ENCODE measurements at regions not wholly inside any gene's neighbourhood (a gene's known extent, or its start where the extent isn't known, plus 50 kb on each side); places are given as distances from the start of the nearest gene placed in this dataset.
"Not testable (repeated sequence)": the region's sequence is repeated elsewhere in the genome, so short reads cannot be mapped to it uniquely, and the experiment has no call there.

- CTCF ChIA-PET, H3K36me3 Mint-ChIP-seq, H3K4me1 Mint-ChIP-seq, ATAC-seq, H3K4me3 Mint-ChIP-seq, H3K27ac Mint-ChIP-seq: not testable (repeated sequence)
- peak; percentile 35 for DNase-seq
- Mint-ChIP-seq H3K27me3 (peaks cover 18% of the 10 kb centered on the region), H3K9me3 (ENCODE audit: low read depth) (peaks cover 19% of the 10 kb centered on the region)
These were observed 165.8 kb downstream of the TMEM121 start for GRCh38 chr14:105692110-105692685.

- peaks cover 9% of the 10 kb centered on the region for H3K4me1 Mint-ChIP-seq
- DNase-seq (no peak), ATAC-seq (no peak)
- CTCF ChIA-PET: no interaction called here
- H3K9me3 Mint-ChIP-seq (ENCODE audit: low read depth): peaks cover 12% of the 10 kb centered on the region
- peaks cover 18% of the 10 kb centered on the region for H3K27me3 Mint-ChIP-seq
- H3K36me3 Mint-ChIP-seq: peaks cover 2% of the 10 kb centered on the region
- H3K4me3 Mint-ChIP-seq: no peak overlapping the region
- peak overlapping the region; percentile 11 for H3K27ac Mint-ChIP-seq
These were observed 168.6 kb downstream of the TMEM121 start for GRCh38 chr14:105694961-105695360.

GRCh38 chr14:105696388-105696787, 170.0 kb downstream of the TMEM121 start:
- H3K27me3 Mint-ChIP-seq: peaks cover 18% of the 10 kb centered on the region

GRCh38 chr14:105697414-105697813, 171.0 kb downstream of the TMEM121 start:
- peak; percentile 38 for DNase-seq
- H3K9me3 Mint-ChIP-seq (ENCODE audit: low read depth); H3K27ac Mint-ChIP-seq: not testable (repeated sequence)

More at GRCh38 chr14:105696388-105696787, 170.0 kb downstream of the TMEM121 start:
- peaks cover 21% of the 10 kb centered on the region for H3K4me1 Mint-ChIP-seq
- H3K27ac Mint-ChIP-seq; H3K4me3 Mint-ChIP-seq; H3K9me3 Mint-ChIP-seq (ENCODE audit: low read depth); CTCF ChIA-PET; DNase-seq; H3K36me3 Mint-ChIP-seq: not testable (repeated sequence)
- peak; percentile 36 for ATAC-seq

GRCh38 chr14:105697955-105698354, 171.6 kb downstream of the TMEM121 start:
- not testable (repeated sequence) for H3K4me3 Mint-ChIP-seq

More at GRCh38 chr14:105697414-105697813, 171.0 kb downstream of the TMEM121 start:
- H3K36me3 Mint-ChIP-seq, ATAC-seq, CTCF ChIA-PET, H3K4me3 Mint-ChIP-seq: not testable (repeated sequence)
- peaks cover 18% of the 10 kb centered on the region for H3K27me3 Mint-ChIP-seq
- peaks cover 27% of the 10 kb centered on the region for H3K4me1 Mint-ChIP-seq

GRCh38 chr14:105698940-105699556, 172.7 kb downstream of the TMEM121 start:
- H3K9me3 Mint-ChIP-seq (ENCODE audit: low read depth); CTCF ChIA-PET; H3K36me3 Mint-ChIP-seq; H3K27ac Mint-ChIP-seq; H3K4me3 Mint-ChIP-seq: not testable (repeated sequence)
- Mint-ChIP-seq H3K27me3 (peaks cover 14% of the 10 kb centered on the region), H3K4me1 (peaks cover 27% of the 10 kb centered on the region)
- ATAC-seq (peak; percentile 16), DNase-seq (peak; percentile 42)

More at GRCh38 chr14:105697955-105698354, 171.6 kb downstream of the TMEM121 start:
- CTCF ChIA-PET; H3K36me3 Mint-ChIP-seq; H3K9me3 Mint-ChIP-seq (ENCODE audit: low read depth); ATAC-seq; H3K27ac Mint-ChIP-seq: not testable (repeated sequence)
- H3K4me1 Mint-ChIP-seq: peaks cover 27% of the 10 kb centered on the region
- DNase-seq: peak; percentile 34
- peaks cover 18% of the 10 kb centered on the region for H3K27me3 Mint-ChIP-seq

- H3K9me3 Mint-ChIP-seq (ENCODE audit: low read depth); ATAC-seq; H3K4me3 Mint-ChIP-seq; H3K36me3 Mint-ChIP-seq; H3K27ac Mint-ChIP-seq; H3K27me3 Mint-ChIP-seq; CTCF ChIA-PET: not testable (repeated sequence)
- peaks cover 24% of the 10 kb centered on the region for H3K4me1 Mint-ChIP-seq
- peak; percentile 42 for DNase-seq
These were observed 173.3 kb downstream of the TMEM121 start for GRCh38 chr14:105699706-105700105.

- H3K36me3 Mint-ChIP-seq; H3K4me3 Mint-ChIP-seq; ATAC-seq; CTCF ChIA-PET; H3K27me3 Mint-ChIP-seq; H3K9me3 Mint-ChIP-seq (ENCODE audit: low read depth): not testable (repeated sequence)
- Mint-ChIP-seq H3K4me1 (peaks cover 22% of the 10 kb centered on the region), H3K27ac (peak overlapping the region; percentile 13)
- DNase-seq: peak; percentile 37
These were observed 173.8 kb downstream of the TMEM121 start for GRCh38 chr14:105700146-105700545.

GRCh38 chr14:105700622-105701288, 174.4 kb downstream of the TMEM121 start:
- ATAC-seq: peak; percentile 49
- H3K36me3 Mint-ChIP-seq: no peaks in the 10 kb centered on the region
- no peaks in the 10 kb centered on the region for H3K9me3 Mint-ChIP-seq (ENCODE audit: low read depth)
- peak; percentile 70 for DNase-seq
- H3K4me1 Mint-ChIP-seq: peaks cover 18% of the 10 kb centered on the region
- no peak overlapping the region for H3K4me3 Mint-ChIP-seq
- peak overlapping the region; percentile 13 for H3K27ac Mint-ChIP-seq
- H3K27me3 Mint-ChIP-seq: no peaks in the 10 kb centered on the region
- CTCF ChIA-PET: no interaction called here

- Mint-ChIP-seq H3K9me3 (ENCODE audit: low read depth) (no peaks in the 10 kb centered on the region), H3K4me3 (no peak overlapping the region), H3K27me3 (no peaks in the 10 kb centered on the region), H3K27ac (no peak overlapping the region), H3K4me1 (peaks cover 18% of the 10 kb centered on the region), H3K36me3 (no peaks in the 10 kb centered on the region)
- peak; percentile 40 for DNase-seq
- ATAC-seq: no peak
- CTCF ChIA-PET: interaction anchor here (1.0 kb wide), 1 partner anchor 243 kb away, joined by 4 read pairs; no protein-coding TSS in a partner anchor
These were observed 175.3 kb downstream of the TMEM121 start for GRCh38 chr14:105701456-105702274.

GRCh38 chr14:105702275-105702817, 176.0 kb downstream of the TMEM121 start:
- CTCF ChIA-PET: interaction anchor here (1.0 kb wide), 1 partner anchor 242 kb away, joined by 4 read pairs; no protein-coding TSS in a partner anchor
- ATAC-seq: no peak

GRCh38 chr14:105703044-105703665, 176.8 kb downstream of the TMEM121 start:
- H3K4me3 Mint-ChIP-seq; H3K27ac Mint-ChIP-seq; H3K9me3 Mint-ChIP-seq (ENCODE audit: low read depth); H3K27me3 Mint-ChIP-seq; CTCF ChIA-PET; H3K36me3 Mint-ChIP-seq; ATAC-seq: not testable (repeated sequence)
- peaks cover 18% of the 10 kb centered on the region for H3K4me1 Mint-ChIP-seq
- peak; percentile 35 for DNase-seq

More at GRCh38 chr14:105702275-105702817, 176.0 kb downstream of the TMEM121 start:
- H3K4me3 Mint-ChIP-seq: no peak overlapping the region
- DNase-seq: peak; percentile 39
- no peaks in the 10 kb centered on the region for H3K9me3 Mint-ChIP-seq (ENCODE audit: low read depth)
- no peaks in the 10 kb centered on the region for H3K27me3 Mint-ChIP-seq
- H3K27ac Mint-ChIP-seq: no peak overlapping the region
- H3K4me1 Mint-ChIP-seq: peaks cover 18% of the 10 kb centered on the region
- H3K36me3 Mint-ChIP-seq: no peaks in the 10 kb centered on the region

- H3K27me3 Mint-ChIP-seq, CTCF ChIA-PET: not testable (repeated sequence)
- peaks cover 18% of the 10 kb centered on the region for H3K4me1 Mint-ChIP-seq
These were observed 177.7 kb downstream of the TMEM121 start for GRCh38 chr14:105704091-105704490.

More at GRCh38 chr14:105704091-105704490, 177.7 kb downstream of the TMEM121 start:
- ATAC-seq; H3K27ac Mint-ChIP-seq; H3K36me3 Mint-ChIP-seq; H3K9me3 Mint-ChIP-seq (ENCODE audit: low read depth); H3K4me3 Mint-ChIP-seq: not testable (repeated sequence)
- peak; percentile 34 for DNase-seq

Data from activated CD8-positive, alpha-beta memory T cell treated with anti-CD3 and anti-CD28 coated beads, Interleukin-2, amount 10 ng/mL, durations not matched to agents 7 days and 5 days (primary cell).